CD4-positive, alpha-beta T cell treated with Interleukin-2 at 100 ng/mL for 4 hours (primary cell): ENCODE measurements at regions not wholly inside any gene's neighbourhood (a gene's known extent, or its start where the extent isn't known, plus 50 kb on each side); places are given as distances from the start of the nearest gene placed in this dataset.
"Not testable (repeated sequence)": the region's sequence is repeated elsewhere in the genome, so short reads cannot be mapped to it uniquely, and the experiment has no call there.

Experiments
- DNase-seq: peaks from one replicate; pipeline ENCODE4 v3.0.0-alpha.2; 2020; ENCODE audit warnings: low spot score

DNA sequence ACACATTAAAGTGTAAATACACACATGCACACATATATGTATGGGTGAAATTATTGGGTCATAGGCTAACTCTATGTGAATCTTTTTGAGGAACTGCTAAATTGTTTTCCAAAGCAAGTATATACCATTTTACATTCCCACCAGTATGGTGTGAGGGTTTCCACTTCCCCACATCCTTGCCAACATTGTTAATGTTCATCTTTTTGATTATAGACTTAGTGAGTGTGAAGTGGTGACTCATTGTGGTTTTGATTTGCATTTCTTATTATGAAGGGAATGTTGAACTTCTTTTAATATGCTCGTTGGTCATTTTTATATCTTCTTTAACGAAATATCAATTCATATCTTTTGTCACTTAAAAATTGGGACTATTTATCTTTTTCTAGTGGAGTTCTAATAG lies 181.8 kb upstream of the GCFC2 start:
- no peak for DNase-seq

DNA sequence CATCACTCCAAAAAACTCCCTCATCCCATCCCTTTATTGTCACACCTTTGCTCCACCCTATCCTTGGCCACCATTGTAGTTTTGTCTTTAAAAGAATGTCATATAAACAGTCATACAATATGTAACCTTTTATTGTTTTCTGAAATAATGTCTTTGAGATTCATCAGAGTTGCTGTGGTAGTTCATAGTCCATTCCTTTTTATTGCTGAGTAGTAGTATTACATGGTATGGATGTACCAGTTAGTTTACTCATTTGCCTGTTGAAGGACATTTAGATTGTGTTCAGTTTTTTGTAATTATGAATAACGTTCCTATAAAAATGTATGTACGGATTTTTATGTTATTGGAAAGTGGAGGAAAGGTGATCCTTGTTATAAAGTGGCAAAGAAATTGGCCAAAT lies 171.8 kb upstream of the GCFC2 start:
- DNase-seq, result no peak

DNA sequence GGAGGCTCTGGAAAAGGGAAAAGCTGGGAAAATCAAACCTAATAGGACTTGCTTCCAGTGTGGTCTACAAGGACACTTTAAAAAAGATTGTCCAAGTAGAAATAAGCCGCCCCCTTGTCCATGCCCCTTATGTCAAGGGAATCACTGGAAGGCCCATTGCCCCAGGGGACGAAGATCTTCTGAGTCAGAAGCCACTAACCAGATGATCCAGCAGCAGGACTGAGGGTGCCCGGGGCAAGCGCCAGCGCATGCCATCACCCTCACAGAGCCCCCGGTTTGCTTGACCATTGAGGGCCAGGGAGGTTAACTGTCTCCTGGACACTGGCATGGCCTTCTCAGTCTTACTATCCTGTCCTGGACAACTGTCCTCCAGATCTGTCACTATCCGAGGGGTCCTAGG lies 164.9 kb upstream of the GCFC2 start:
- DNase-seq, result not testable (repeated sequence)

- DNase-seq, result not testable (repeated sequence)
These were observed 161.3 kb upstream of the GCFC2 start for GRCh38 chr2:75871762-75872614.

DNA sequence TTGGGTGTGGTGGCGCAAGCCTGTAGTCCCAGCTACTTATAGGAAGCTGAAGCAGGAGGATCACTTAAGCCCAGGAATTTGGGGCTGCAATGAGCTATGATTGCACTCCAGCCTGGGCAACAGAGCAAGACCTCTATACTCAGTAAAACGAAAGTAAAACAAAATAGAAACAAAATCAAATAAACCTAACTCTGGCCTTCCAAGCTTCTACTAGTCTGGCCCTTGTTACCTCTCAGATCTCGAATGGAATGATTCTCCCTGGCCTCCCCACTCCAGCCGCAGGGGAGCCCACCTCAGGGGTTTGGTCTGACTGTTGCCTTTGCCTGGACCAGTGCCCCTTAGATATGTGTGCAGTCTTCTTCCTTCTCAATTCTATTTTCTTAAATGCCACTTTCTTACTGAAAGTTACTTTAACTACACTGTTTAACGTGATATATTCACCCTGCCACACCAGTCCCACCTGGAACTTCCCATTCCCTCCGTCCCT lies 160.0 kb upstream of the GCFC2 start:
- no peak for DNase-seq

DNA sequence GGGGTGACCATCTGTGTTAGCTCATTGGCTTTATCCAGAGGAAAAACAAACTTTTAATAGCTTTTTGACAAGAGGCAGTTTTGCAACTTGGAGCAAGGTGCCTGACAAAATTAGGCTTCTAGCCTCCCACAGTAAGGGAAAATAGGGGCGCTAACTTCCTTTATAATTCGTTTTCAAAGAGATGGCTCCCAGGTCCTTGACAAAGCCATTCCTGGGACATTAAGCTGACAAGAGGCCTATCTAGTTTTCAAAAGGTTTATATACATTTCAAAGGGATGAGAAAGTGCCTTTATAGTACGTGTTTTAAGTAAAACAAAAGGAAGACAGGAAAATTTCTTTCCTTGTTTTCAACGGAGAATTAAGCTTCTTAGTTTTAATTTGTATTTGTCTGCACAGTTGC lies 159.4 kb upstream of the GCFC2 start:
- no peak for DNase-seq

GRCh38 chr2:75865702-75866101 lies 155.0 kb upstream of the GCFC2 start:
- no peak for DNase-seq

- DNase-seq, result no peak
These were observed 154.4 kb upstream of the GCFC2 start for GRCh38 chr2:75865083-75865482.

GRCh38 chr2:75862547-75862946 lies 151.8 kb upstream of the GCFC2 start:
- no peak for DNase-seq

GRCh38 chr2:75853436-75853835 lies 142.7 kb upstream of the GCFC2 start:
- DNase-seq, result no peak

DNA sequence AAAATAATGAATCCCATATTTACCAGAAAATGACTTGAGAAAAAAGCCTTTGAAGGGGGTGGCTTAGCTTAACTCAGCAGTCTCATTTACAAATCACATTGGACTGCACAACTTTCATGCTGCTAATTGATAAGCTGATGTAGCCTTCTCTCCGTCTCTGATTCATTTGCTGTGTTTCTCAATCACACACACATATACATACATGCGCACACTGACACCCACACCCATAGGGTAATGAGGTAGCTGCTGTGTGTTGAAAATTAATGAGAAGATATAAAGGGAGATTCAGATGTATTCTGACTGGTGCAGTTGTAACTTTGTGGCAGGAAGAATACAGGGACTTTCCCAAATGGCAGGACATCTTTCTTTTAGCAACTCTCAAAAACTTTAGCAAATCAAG lies 141.9 kb upstream of the GCFC2 start:
- no peak for DNase-seq

DNA sequence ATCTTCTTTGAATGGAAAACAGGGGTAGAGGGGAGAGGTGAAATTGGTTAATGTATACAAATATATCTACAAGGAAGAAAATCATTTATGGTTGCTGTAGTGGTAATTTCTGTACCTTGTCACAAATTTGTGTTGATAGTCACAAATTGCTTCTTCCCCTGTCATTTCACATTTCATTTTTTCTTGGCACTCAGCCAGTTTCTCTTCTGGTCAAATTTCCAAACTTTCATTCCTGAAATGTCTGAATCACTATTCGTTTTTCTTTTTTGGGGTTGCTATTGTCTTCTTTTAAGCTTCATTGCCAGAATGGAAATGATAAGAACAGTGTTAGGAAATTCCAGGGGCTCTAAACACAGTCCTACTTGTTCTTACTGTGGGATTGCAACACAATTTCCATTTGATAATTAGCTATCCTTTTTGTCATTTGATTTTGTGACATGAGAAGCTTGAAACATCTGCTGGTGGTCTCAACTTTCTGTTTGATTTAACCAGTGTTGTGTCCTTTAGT lies 136.0 kb upstream of the GCFC2 start:
- no peak for DNase-seq

- DNase-seq, result no peak
These were observed 133.9 kb upstream of the GCFC2 start for GRCh38 chr2:75844651-75845050.

GRCh38 chr2:75834588-75834987 lies 123.9 kb upstream of the GCFC2 start:
- DNase-seq, result not testable (repeated sequence)

DNA sequence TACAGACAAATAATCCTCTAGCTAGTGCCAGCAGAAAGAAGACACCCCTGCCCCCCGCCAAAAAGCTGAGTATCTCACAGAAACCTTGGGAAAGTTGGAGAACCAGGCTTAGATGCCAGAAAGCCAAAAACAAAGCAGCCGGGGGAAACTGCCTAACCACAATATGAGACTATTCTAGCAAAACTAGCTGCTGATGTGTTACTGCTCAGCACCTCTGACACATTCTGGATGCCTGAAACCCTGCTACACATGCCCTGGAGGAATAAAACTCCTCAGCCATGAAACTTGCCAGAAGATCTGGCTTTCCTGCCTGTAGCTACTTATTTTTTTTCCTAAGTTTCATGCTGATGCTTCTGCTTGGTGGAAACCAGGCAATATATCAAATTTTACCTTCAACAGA lies 122.7 kb upstream of the GCFC2 start:
- DNase-seq, result no peak

- no peak for DNase-seq
These were observed 118.1 kb upstream of the GCFC2 start for GRCh38 chr2:75828826-75829225.

DNA sequence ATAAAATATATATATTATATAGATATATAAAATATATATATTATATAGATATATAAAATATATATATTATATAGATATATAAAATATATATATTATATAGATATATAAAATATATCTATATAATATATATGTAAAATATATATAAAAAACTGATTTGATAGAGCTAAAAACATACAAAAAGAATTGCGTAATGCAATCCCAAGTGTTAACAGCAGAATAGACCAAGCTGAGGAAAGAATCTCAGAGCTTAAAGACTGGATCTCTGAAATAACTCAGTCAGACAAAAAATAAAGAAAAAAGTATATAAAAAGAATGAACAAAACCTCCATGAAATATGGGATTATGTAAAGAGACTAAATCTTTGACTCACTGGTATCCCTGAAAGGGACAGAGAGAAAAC lies 112.8 kb upstream of the GCFC2 start:
- DNase-seq, result not testable (repeated sequence)

DNA sequence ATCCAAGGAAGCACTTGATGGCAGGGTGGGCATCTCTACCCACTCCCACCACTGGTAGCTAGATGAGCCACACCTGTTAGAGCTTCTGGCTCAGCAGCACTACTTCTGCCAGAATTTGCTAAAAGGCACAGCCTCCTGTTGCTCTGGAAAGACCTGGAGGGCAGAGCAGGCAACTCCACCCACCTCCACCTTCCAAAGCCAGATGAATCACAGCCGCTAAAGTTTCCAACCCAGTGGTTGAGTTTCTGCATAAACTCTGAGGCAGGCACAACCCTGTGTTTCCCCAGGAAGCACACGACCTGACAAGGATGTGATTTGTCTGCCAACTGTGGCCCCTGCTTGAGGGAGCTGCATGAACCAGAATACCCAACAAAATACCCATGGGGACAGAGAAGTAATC lies 111.6 kb upstream of the GCFC2 start:
- DNase-seq, result no peak

DNA sequence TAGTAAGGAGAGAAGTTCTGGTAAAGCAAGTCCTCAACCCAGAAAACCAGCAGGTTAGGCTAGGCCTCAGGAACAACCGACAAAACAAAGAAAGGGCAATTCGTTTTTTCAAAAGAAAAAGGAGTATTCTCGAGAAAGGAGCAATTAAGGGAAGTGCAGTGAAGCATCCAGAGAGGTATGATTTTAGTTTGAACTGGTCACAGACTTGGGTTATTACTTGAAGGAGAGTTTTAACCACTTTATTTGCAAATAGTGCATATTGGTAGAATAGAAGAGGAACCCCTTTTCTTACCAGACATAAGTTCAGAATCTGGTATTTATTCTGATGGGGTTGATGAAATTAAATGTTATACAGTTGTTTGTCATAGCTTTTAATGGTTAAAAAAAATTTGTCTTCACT lies 110.0 kb upstream of the GCFC2 start:
- no peak for DNase-seq

GRCh38 chr2:75810611-75811330 lies 100.1 kb upstream of the GCFC2 start:
- DNase-seq, result no peak

GRCh38 chr2:75808793-75809535 lies 98.2 kb upstream of the GCFC2 start:
- no peak for DNase-seq

- no peak for DNase-seq
These were observed 97.3 kb upstream of the GCFC2 start for GRCh38 chr2:75807992-75808391.
